ENCODE measurements at regions not wholly inside any gene's neighbourhood (a gene's known extent, or its start where the extent isn't known, plus 50 kb on each side); places are given as distances from the start of the nearest gene placed in this dataset.

- DNase-seq (ENCODE audit: low read depth) = no peak
- H3K4me3 ChIP-seq (ENCODE audit: control insufficient read depth, low read depth, low read length) = no peak overlapping the region
- no peak for TF ChIP-seq CTCF (IDR thresholded peaks at IDR 0.05; ENCODE audit: control insufficient read depth, insufficient read depth, low read depth, low read length, missing control alignments)
These were observed 1080.3 kb downstream of the NR2F1-AS1 start for GRCh38 chr5:92500752-92501151.

GRCh38 chr5:92496545-92496944 lies 1084.5 kb downstream of the NR2F1-AS1 start:
- TF ChIP-seq CTCF (IDR thresholded peaks at IDR 0.05; ENCODE audit: control insufficient read depth, insufficient read depth, low read depth, low read length, missing control alignments) = no peak
- no peak for DNase-seq (ENCODE audit: low read depth)
- H3K4me3 ChIP-seq (ENCODE audit: control insufficient read depth, low read depth, low read length) = no peak overlapping the region

GRCh38 chr5:92494508-92494907 lies 1086.5 kb downstream of the NR2F1-AS1 start:
- no peak overlapping the region for H3K4me3 ChIP-seq (ENCODE audit: control insufficient read depth, low read depth, low read length)
- DNase-seq (ENCODE audit: low read depth) = no peak
- TF ChIP-seq CTCF (IDR thresholded peaks at IDR 0.05; ENCODE audit: control insufficient read depth, insufficient read depth, low read depth, low read length, missing control alignments) = no peak

- no peak for DNase-seq (ENCODE audit: low read depth)
- no peak for TF ChIP-seq CTCF (IDR thresholded peaks at IDR 0.05; ENCODE audit: control insufficient read depth, insufficient read depth, low read depth, low read length, missing control alignments)
- no peak overlapping the region for H3K4me3 ChIP-seq (ENCODE audit: control insufficient read depth, low read depth, low read length)
These were observed 1088.1 kb downstream of the NR2F1-AS1 start for GRCh38 chr5:92492908-92493307.

GRCh38 chr5:92484484-92484883 lies 1096.5 kb downstream of the NR2F1-AS1 start:
- H3K4me3 ChIP-seq (ENCODE audit: control insufficient read depth, low read depth, low read length) = no peak overlapping the region
- TF ChIP-seq CTCF (IDR thresholded peaks at IDR 0.05; ENCODE audit: control insufficient read depth, insufficient read depth, low read depth, low read length, missing control alignments) = no peak
- DNase-seq (ENCODE audit: low read depth) = no peak

GRCh38 chr5:92472981-92473566 lies 1090.0 kb upstream of the ARRDC3 start:
- TF ChIP-seq CTCF (IDR thresholded peaks at IDR 0.05; ENCODE audit: control insufficient read depth, insufficient read depth, low read depth, low read length, missing control alignments) = no peak
- DNase-seq (ENCODE audit: low read depth) = no peak
- no peak overlapping the region for H3K4me3 ChIP-seq (ENCODE audit: control insufficient read depth, low read depth, low read length)

GRCh38 chr5:92471861-92472260 lies 1088.7 kb upstream of the ARRDC3 start:
- no peak for DNase-seq (ENCODE audit: low read depth)
- TF ChIP-seq CTCF (IDR thresholded peaks at IDR 0.05; ENCODE audit: control insufficient read depth, insufficient read depth, low read depth, low read length, missing control alignments) = no peak
- H3K4me3 ChIP-seq (ENCODE audit: control insufficient read depth, low read depth, low read length) = no peak overlapping the region

Measured in AG09309 (cell line).